Heart left ventricle (tissue), 16 donors: ENCODE measurements at regions not wholly inside any gene's neighbourhood (a gene's known extent, or its start where the extent isn't known, plus 50 kb on each side); places are given as distances from the start of the nearest gene placed in this dataset.
"Not testable (repeated sequence)": the region's sequence is repeated elsewhere in the genome, so short reads cannot be mapped to it uniquely, and the experiment has no call there.

Experiments used
- ATAC-seq, 4 donors: fragments of 200-7000 bp; cut with Tn5 transposase; one replicate each; pipeline ENCODE4 v1.9.1; 2020 to 2022; ENCODE audit warnings: moderate library complexity in 4 of 4, mild to moderate bottlenecking in 3 of 4, moderate number of reproducible peaks in 1 of 4
- DNase-seq, 5 donors: peaks; one replicate each; pipeline ENCODE4 v3.0.0-alpha.2; 2020
- H3K27ac ChIP-seq, 12 donors: fragments of 200-600 bp; sonication (generic) in 4 of 12; one replicate each; pipeline versions ENCODE4 v1.5.0 to v1.8.0; 2016 to 2022; ENCODE audit warnings: mild to moderate bottlenecking in 2 of 12
- H3K27me3 ChIP-seq, 9 donors: fragments of 200-600 bp; sonication (generic) in 2 of 9; one replicate each; pipeline versions ENCODE4 v1.5.1 to v1.8.0; 2016 to 2022; ENCODE audit warnings: mild to moderate bottlenecking in 3 of 9
- H3K36me3 ChIP-seq, 9 donors: fragments of 200-600 bp; sonication (generic) in 2 of 9; one replicate each; pipeline versions ENCODE4 v1.5.0 to v1.8.0; 2018 to 2022; ENCODE audit warnings: mild to moderate bottlenecking in 2 of 9
- H3K4me1 ChIP-seq, 12 donors: fragments of 200-600 bp; sonication (generic) in 4 of 12; one replicate each; pipeline versions ENCODE4 v1.5.0 to v1.8.0; 2016 to 2022; ENCODE audit warnings: mild to moderate bottlenecking in 3 of 12
- H3K4me3 ChIP-seq, 12 donors: fragments of 200-600 bp; sonication (generic) in 4 of 12; one replicate each; pipeline versions ENCODE4 v1.5.0 to v1.8.0; 2017 to 2022; ENCODE audit warnings: mild to moderate bottlenecking in 9 of 12, moderate library complexity in 4 of 12
- H3K9me3 ChIP-seq, 12 donors: fragments of 200-600 bp; sonication (generic) in 4 of 12; one replicate each; pipeline versions ENCODE4 v1.5.0 to v1.8.0; 2016 to 2022; ENCODE audit warnings: mild to moderate bottlenecking in 1 of 12
- CTCF ChIP-seq, 12 donors: fragments of 200-600 bp; sonication (generic) in 4 of 12; IDR thresholded peaks; one replicate each; pipeline versions ENCODE4 v1.5.0 to v1.8.0; 2018 to 2022; ENCODE audit warnings: antibody characterized with exemption in 12 of 12, mild to moderate bottlenecking in 5 of 12
- POLR2A ChIP-seq, 2 donors: fragments of 450-650 bp; IDR thresholded peaks; one replicate each; pipeline ENCODE4 v1.6.1; 2017; ENCODE audit warnings: antibody characterized with exemption in 2 of 2, mild to moderate bottlenecking in 2 of 2, moderate library complexity in 2 of 2
- WGBS, 4 donors: extraction: QIAGEN DNeasy Blood & Tissue Kit in 2 of 4; methylation state at CpG; one replicate each; pipeline versions ENCODE4 v1.1.5 to v1.1.7; 2013 to 2018; 5-methylcytosine and 5-hydroxymethylcytosine counted together
- intact Hi-C, 10 donors: fragments of 100-400 bp; cut with DNase I; formaldehyde crosslinking; loops; one replicate each; pipeline versions ENCODE4 v1.11.1 to v1.14.2; 2022
- donor health status: ischemic (EF 13 %, LVEDD 7.1; RV severe dilation, severe dysfunction).
- donor health status: healthy with polysubstance abuse.
- donor health status: DM: no; HTN: yes; CAD: no.
- donor health status: DM: no; HTN: no; CAD: no.
- donor health status: ischemic (EF 25% LVEDD 6.9; RV normal size, moderate dysfunction).
- donor health status: ischemic (EF 25% LVEDD 5.7; RV mildly dilated, moderate dysfunction).
- donor health status: healthy.
- donor health status: DM: yes; HTN: yes; CAD: no.
- donor health status: ischemic (EF 35%, LVEDD 5.7; RV mildly dilated, moderate dysfunction).
- donor health status: nonischemic (EF 11% LVEDD 7.7; RV severe dilation, severe dysfunction).
- donor health status: DM: yes; HTN: yes; CAD: no.
- donor health status: PGD.
- donor health status: ischemic (EF 29% LVEDD 5.4; RV normal size, mild dysfunction).
- donor health status: nonischemic (EF 23%, LVEDD 6.1; RV moderate dilation, normal function).

- ATAC-seq (no peak), DNase-seq (no peak)
- 79 to 87% (median 85%) methylated on average over 2 of the region's 2 CpGs for WGBS, 4 donors
- H3K9me3 ChIP-seq: no peaks in the 10 kb centered on the region
- H3K4me1 ChIP-seq: no peaks in the 10 kb centered on the region
- TF ChIP-seq POLR2A (IDR thresholded peaks at IDR 0.05) (no peak), CTCF (IDR thresholded peaks at IDR 0.05) (no peak)
- no peaks in the 10 kb centered on the region for H3K36me3 ChIP-seq
- intact Hi-C loops: loop anchor here in 1 of 10 donors (2.0 kb wide), 1 partner anchor 27 kb away; no protein-coding TSS in a partner anchor
- no peak overlapping the region for H3K27ac ChIP-seq
- no peaks in the 10 kb centered on the region for H3K27me3 ChIP-seq
- no peak overlapping the region for H3K4me3 ChIP-seq
Measured at GRCh38 chr4:101643186-101643837, 147.2 kb upstream of the BANK1 start.

GRCh38 chr4:101632766-101633165, 157.8 kb upstream of the BANK1 start:
- H3K4me1 ChIP-seq, DNase-seq, H3K27me3 ChIP-seq, H3K9me3 ChIP-seq, H3K27ac ChIP-seq, H3K36me3 ChIP-seq, H3K4me3 ChIP-seq, intact Hi-C loops, ATAC-seq: not testable (repeated sequence)
- 77 to 90% (median 86%) methylated on average over 3 of the region's 3 CpGs for WGBS, 4 donors

- intact Hi-C loops: no loop called here
- Histone ChIP-seq H3K4me1 (no peaks in the 10 kb centered on the region), H3K27me3 (no peaks in the 10 kb centered on the region), H3K4me3 (no peak overlapping the region), H3K36me3 (no peaks in the 10 kb centered on the region), H3K27ac (no peak overlapping the region), H3K9me3 (peaks cover 0 to 6% (median 0%) of the 10 kb centered on the region in 12 donors)
- DNase-seq (no peak), ATAC-seq (no peak)
- TF ChIP-seq CTCF (IDR thresholded peaks at IDR 0.05): no peak
- TF ChIP-seq POLR2A (IDR thresholded peaks at IDR 0.05): no peak
- WGBS, 4 donors: 91 to 93% (median 92%) methylated on average over 4 of the region's 4 CpGs
Measured at GRCh38 chr4:101630319-101630986, 160.1 kb upstream of the BANK1 start.

GRCh38 chr4:101621120-101621519, 169.4 kb upstream of the BANK1 start:
- Histone ChIP-seq H3K27ac (no peak overlapping the region), H3K27me3 (no peaks in the 10 kb centered on the region), H3K4me3 (no peak overlapping the region), H3K9me3 (no peaks in the 10 kb centered on the region), H3K36me3 (no peaks in the 10 kb centered on the region), H3K4me1 (no peaks in the 10 kb centered on the region)
- no peak for TF ChIP-seq CTCF (IDR thresholded peaks at IDR 0.05)
- TF ChIP-seq POLR2A (IDR thresholded peaks at IDR 0.05): no peak
- DNase-seq: no peak
- ATAC-seq: no peak
- intact Hi-C loops: no loop called here
- 75 to 86% (median 81%) methylated on average over 2 of the region's 2 CpGs for WGBS, 4 donors
